ENCODE measurements at regions not wholly inside any gene's neighbourhood (a gene's known extent, or its start where the extent isn't known, plus 50 kb on each side); places are given as distances from the start of the nearest gene placed in this dataset.

- no peak overlapping the region for H3K4me3 ChIP-seq (ENCODE audit: low read depth, low read length)
- ChIA-PET CTCF (no interaction called here), POLR2A (no interaction called here)
- TF ChIP-seq CTCF (IDR thresholded peaks at IDR 0.05; ENCODE audit: insufficient read depth, low read depth, low read length): no peak
- DNase-seq (ENCODE audit: low read depth): no peak
- no peaks in the 10 kb centered on the region for H3K27me3 ChIP-seq (ENCODE audit: control insufficient read depth, insufficient read depth, low read length)
- no peaks in the 10 kb centered on the region for H3K36me3 ChIP-seq (ENCODE audit: control insufficient read depth, insufficient read depth, low read length)
Measured at GRCh38 chr7:45495618-45496017, 78.5 kb upstream of the ADCY1 start.

GRCh38 chr7:45500257-45500656, 73.9 kb upstream of the ADCY1 start:
- no peak for DNase-seq (ENCODE audit: low read depth)
- ChIA-PET POLR2A (no interaction called here), CTCF (no interaction called here)
- H3K36me3 ChIP-seq (ENCODE audit: control insufficient read depth, insufficient read depth, low read length): no peaks in the 10 kb centered on the region
- H3K27me3 ChIP-seq (ENCODE audit: control insufficient read depth, insufficient read depth, low read length): no peaks in the 10 kb centered on the region
- no peak overlapping the region for H3K4me3 ChIP-seq (ENCODE audit: low read depth, low read length)
- TF ChIP-seq CTCF (IDR thresholded peaks at IDR 0.05; ENCODE audit: insufficient read depth, low read depth, low read length): no peak

- Histone ChIP-seq H3K27me3 (ENCODE audit: control insufficient read depth, insufficient read depth, low read length) (no peaks in the 10 kb centered on the region), H3K36me3 (ENCODE audit: control insufficient read depth, insufficient read depth, low read length) (no peaks in the 10 kb centered on the region), H3K4me3 (ENCODE audit: low read depth, low read length) (no peak overlapping the region)
- ChIA-PET POLR2A (no interaction called here), CTCF (no interaction called here)
- TF ChIP-seq CTCF (IDR thresholded peaks at IDR 0.05; ENCODE audit: insufficient read depth, low read depth, low read length): no peak
- no peak for DNase-seq (ENCODE audit: low read depth)
Measured at GRCh38 chr7:45501791-45502190, 72.4 kb upstream of the ADCY1 start.

- Histone ChIP-seq H3K4me3 (ENCODE audit: low read depth, low read length) (no peak overlapping the region), H3K27me3 (ENCODE audit: control insufficient read depth, insufficient read depth, low read length) (no peaks in the 10 kb centered on the region), H3K36me3 (ENCODE audit: control insufficient read depth, insufficient read depth, low read length) (no peaks in the 10 kb centered on the region)
- TF ChIP-seq CTCF (IDR thresholded peaks at IDR 0.05; ENCODE audit: insufficient read depth, low read depth, low read length): no peak
- CTCF ChIA-PET: interaction anchor here (1.2 kb wide), 1 partner anchor 28 kb away, joined by 3 read pairs; no protein-coding TSS in a partner anchor
- DNase-seq (ENCODE audit: low read depth): no peak
- POLR2A ChIA-PET: no interaction called here
Measured at GRCh38 chr7:45506059-45506458, 68.1 kb upstream of the ADCY1 start.

DNA sequence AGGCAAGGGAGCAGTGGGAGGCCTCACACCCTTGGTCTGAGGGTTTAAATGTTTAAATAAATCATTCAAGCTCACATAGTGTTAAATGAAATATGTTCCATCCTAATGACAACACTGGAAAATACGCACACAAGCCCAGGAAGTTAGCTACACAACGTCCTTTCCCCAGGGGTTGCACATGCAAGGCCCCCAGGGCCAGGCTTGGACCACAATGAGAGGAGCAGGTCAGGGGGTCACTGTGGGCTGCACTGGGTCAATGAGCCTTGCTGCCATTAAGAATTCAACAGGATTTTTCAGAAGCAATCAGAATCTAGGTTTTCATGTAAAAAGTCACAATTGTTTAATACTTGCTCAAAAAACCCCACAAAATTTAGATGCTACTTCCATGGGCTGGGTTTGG, 64.9 kb upstream of the ADCY1 start:
- Histone ChIP-seq H3K36me3 (ENCODE audit: control insufficient read depth, insufficient read depth, low read length) (no peaks in the 10 kb centered on the region), H3K27me3 (ENCODE audit: control insufficient read depth, insufficient read depth, low read length) (no peaks in the 10 kb centered on the region), H3K4me3 (ENCODE audit: low read depth, low read length) (no peak overlapping the region)
- ChIA-PET CTCF (no interaction called here), POLR2A (no interaction called here)
- DNase-seq (ENCODE audit: low read depth): no peak
- no peak for TF ChIP-seq CTCF (IDR thresholded peaks at IDR 0.05; ENCODE audit: insufficient read depth, low read depth, low read length)
